ENCODE measurements at regions not wholly inside any gene's neighbourhood (a gene's known extent, or its start where the extent isn't known, plus 50 kb on each side); places are given as distances from the start of the nearest gene placed in this dataset.
"Not testable (repeated sequence)": the region's sequence is repeated elsewhere in the genome, so short reads cannot be mapped to it uniquely, and the experiment has no call there.

- H3K27ac Mint-ChIP-seq, H3K27me3 Mint-ChIP-seq: not testable (repeated sequence)
These were observed 182.3 kb upstream of the NECTIN3 start for GRCh38 chr3:110889376-110889699.

DNA sequence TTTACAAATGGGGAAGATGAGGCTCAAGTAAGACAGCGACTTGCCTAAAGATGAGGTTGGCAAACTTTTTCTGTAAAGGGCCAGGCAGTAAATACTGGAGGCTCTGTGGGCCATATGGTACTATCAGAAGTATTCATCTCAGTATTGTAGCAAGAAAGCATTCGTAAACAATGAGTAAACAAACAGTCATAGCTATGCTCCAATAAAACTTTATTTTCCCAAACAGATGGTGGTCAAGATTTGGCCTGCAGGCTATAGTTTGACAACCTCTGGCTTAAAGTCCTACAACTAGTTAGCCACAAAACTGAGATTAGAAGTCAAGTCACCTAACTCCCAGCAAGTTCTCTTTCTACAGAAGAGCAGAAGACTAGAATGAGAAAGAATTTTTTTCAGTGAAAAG lies 177.0 kb upstream of the NECTIN3 start:
- H3K36me3 Mint-ChIP-seq, result no peaks in the 10 kb centered on the region
- no peak overlapping the region for H3K27ac Mint-ChIP-seq
- no peak for ATAC-seq
- no peaks in the 10 kb centered on the region for H3K4me1 Mint-ChIP-seq (ENCODE audit: low read depth in 2 of 2)
- peaks cover 9% of the 10 kb centered on the region for H3K9me3 Mint-ChIP-seq
- no peaks in the 10 kb centered on the region for H3K27me3 Mint-ChIP-seq
- H3K4me3 Mint-ChIP-seq, result no peak overlapping the region
- DNase-seq (ENCODE audit: low spot score), result no peak

More at GRCh38 chr3:110889376-110889699, 182.3 kb upstream of the NECTIN3 start:
- not testable (repeated sequence) for ATAC-seq; H3K9me3 Mint-ChIP-seq; DNase-seq (ENCODE audit: low spot score); H3K4me3 Mint-ChIP-seq; H3K4me1 Mint-ChIP-seq (ENCODE audit: low read depth in 2 of 2); H3K36me3 Mint-ChIP-seq

DNA sequence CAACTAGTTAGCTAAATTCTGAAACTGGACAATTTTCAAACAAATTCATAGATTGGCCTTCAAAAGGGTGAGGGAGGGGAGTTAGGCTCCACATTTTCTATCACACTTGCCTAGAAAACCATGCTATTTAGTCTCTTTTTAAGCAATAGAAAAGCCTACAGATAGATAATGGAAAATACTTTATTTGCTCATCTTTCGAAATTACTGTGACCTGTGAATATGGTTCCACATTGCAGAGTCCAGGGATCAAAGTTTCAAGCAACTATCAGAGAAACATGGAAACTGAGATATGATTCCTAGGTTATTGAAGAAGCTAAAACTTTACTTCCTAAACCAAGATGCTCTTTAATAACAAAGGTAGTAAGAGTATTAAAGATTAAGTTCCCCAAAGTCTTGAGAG lies 176.6 kb upstream of the NECTIN3 start:
- peaks cover 9% of the 10 kb centered on the region for H3K9me3 Mint-ChIP-seq
- H3K27me3 Mint-ChIP-seq, result no peaks in the 10 kb centered on the region
- H3K27ac Mint-ChIP-seq, result no peak overlapping the region
- ATAC-seq, result no peak
- no peak for DNase-seq (ENCODE audit: low spot score)
- H3K36me3 Mint-ChIP-seq, result no peaks in the 10 kb centered on the region
- no peaks in the 10 kb centered on the region for H3K4me1 Mint-ChIP-seq (ENCODE audit: low read depth in 2 of 2)
- H3K4me3 Mint-ChIP-seq, result no peak overlapping the region

DNA sequence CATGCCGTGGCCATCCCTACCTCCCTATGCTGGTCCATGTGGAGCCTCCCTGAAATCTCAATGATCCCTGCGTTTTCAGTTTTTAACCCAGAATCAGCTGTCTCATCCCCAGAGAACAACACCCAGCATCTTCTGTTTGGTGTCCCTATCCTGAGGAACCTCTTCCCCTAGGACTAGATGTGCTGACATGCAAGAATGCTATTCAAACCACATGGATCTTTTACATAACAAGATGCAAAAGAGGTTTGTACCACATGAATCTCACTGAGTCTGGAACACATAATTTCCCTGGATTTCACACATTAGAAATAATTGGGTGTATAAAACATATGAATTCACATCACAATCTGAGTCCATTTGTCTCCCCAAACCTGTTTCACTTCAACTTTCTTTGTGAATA lies 174.6 kb upstream of the NECTIN3 start:
- Mint-ChIP-seq H3K9me3 (peaks cover 6% of the 10 kb centered on the region), H3K27me3 (no peaks in the 10 kb centered on the region), H3K27ac (no peak overlapping the region), H3K36me3 (no peaks in the 10 kb centered on the region), H3K4me3 (no peak overlapping the region), H3K4me1 (ENCODE audit: low read depth in 2 of 2) (no peaks in the 10 kb centered on the region)
- no peak for DNase-seq (ENCODE audit: low spot score)
- no peak for ATAC-seq

- H3K27ac Mint-ChIP-seq, result no peak overlapping the region
- H3K4me1 Mint-ChIP-seq (ENCODE audit: low read depth in 2 of 2), result no peaks in the 10 kb centered on the region
- no peak for DNase-seq (ENCODE audit: low spot score)
- H3K27me3 Mint-ChIP-seq, result no peaks in the 10 kb centered on the region
- no peak overlapping the region for H3K4me3 Mint-ChIP-seq
- H3K9me3 Mint-ChIP-seq, result peaks cover 6% of the 10 kb centered on the region
- no peaks in the 10 kb centered on the region for H3K36me3 Mint-ChIP-seq
- no peak for ATAC-seq
These were observed 171.0 kb upstream of the NECTIN3 start for GRCh38 chr3:110900576-110900975.

- ATAC-seq, result no peak
- no peak for DNase-seq (ENCODE audit: low spot score)
- Mint-ChIP-seq H3K4me1 (ENCODE audit: low read depth in 2 of 2) (no peaks in the 10 kb centered on the region), H3K36me3 (no peaks in the 10 kb centered on the region), H3K9me3 (peaks cover 6% of the 10 kb centered on the region), H3K4me3 (no peak overlapping the region), H3K27ac (no peak overlapping the region), H3K27me3 (no peaks in the 10 kb centered on the region)
These were observed 170.1 kb upstream of the NECTIN3 start for GRCh38 chr3:110901536-110901935.

DNA sequence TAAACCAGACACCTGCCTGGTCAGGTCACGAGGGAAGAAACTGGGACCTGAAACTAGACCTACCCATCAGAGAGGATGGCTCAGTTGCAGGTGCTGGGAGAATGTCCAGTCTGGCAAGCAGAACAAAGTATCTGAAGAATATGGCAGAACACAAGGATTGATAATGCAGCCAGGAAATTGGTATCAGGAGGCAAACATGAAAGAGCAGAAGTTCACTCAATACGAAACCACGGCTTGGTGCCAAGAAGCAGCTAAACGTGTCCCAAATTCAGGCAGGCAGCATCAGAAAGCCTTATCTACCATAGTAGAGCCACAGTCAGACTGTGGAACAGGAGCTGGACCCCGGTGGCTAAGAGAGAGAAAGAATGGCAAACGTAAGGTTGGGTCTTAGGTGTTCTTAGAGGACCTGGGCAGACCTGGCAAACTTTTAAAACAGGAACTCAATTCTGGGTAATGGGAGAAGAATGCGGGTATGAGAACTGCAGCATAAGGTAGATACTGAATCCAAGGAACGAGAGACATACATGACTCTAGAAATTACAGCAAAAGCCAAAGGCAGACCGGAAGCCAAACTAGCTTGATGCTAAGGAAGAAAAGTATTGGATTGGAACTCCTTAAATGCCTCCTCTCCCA lies 169.0 kb upstream of the NECTIN3 start:
- H3K27me3 Mint-ChIP-seq, result no peaks in the 10 kb centered on the region
- peaks cover 5% of the 10 kb centered on the region for H3K9me3 Mint-ChIP-seq
- H3K36me3 Mint-ChIP-seq, result no peaks in the 10 kb centered on the region
- no peak for ATAC-seq
- H3K4me3 Mint-ChIP-seq, result no peak overlapping the region
- H3K4me1 Mint-ChIP-seq (ENCODE audit: low read depth in 2 of 2), result no peaks in the 10 kb centered on the region
- H3K27ac Mint-ChIP-seq, result no peak overlapping the region
- DNase-seq (ENCODE audit: low spot score), result no peak

DNA sequence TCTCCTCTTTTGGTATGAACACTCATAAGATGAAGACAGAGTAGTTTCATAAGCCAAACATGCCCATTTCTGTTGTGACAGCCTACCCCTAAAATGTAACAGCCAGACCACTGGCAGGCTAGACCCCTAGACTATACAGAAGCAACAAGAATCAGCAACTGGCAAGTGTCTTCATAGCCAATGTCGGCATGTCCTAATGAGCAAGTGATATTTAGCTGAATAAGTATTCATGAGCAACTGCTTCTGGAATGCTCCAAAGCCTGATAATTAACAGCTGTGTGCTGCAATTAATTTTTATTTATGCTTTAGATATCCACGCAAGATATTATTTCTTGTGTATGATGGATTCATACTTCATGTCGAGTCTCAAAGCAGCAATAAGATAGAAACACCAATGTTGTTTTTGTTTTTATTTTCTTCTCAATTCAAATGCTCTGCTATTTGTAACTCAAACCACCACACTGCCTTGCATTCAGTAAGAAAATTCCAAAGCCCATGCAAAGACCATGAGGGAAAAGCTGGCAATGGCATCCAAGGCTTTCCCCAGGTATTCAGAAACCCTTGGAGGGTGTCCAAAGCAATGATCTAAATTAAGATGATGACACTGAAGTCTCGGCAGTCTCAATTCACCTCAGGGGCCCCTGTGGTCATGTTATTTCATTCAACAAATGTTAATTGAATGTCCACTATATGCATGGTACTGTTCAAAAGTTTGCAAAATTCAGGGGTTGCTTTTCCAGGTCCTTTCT lies 167.7 kb upstream of the NECTIN3 start:
- H3K36me3 Mint-ChIP-seq, result no peaks in the 10 kb centered on the region
- no peak overlapping the region for H3K27ac Mint-ChIP-seq
- no peaks in the 10 kb centered on the region for H3K4me1 Mint-ChIP-seq (ENCODE audit: low read depth in 2 of 2)
- no peak overlapping the region for H3K4me3 Mint-ChIP-seq
- DNase-seq (ENCODE audit: low spot score), result no peak
- no peak for ATAC-seq
- peaks cover under 1% of the 10 kb centered on the region for H3K9me3 Mint-ChIP-seq
- H3K27me3 Mint-ChIP-seq, result no peaks in the 10 kb centered on the region

DNA sequence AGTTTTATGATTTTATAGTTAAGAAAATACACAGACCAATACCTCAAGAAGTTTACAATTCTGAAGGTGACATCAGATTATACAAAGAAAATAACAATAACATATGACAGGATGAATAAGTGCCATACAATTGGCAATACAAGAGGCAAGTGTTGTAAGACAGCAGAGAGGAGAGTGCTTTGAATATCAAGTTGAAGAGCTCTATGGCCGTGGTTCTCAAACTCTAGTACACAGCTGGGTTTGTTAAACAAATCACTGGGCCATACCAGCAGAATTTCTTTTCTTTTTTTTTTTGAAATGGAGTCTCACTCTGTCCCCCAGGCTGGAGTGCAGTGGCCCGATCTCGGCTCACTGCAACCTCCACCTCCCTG lies 167.1 kb upstream of the NECTIN3 start:
- Mint-ChIP-seq H3K9me3 (no peaks in the 10 kb centered on the region), H3K4me1 (ENCODE audit: low read depth in 2 of 2) (no peaks in the 10 kb centered on the region), H3K27ac (no peak overlapping the region), H3K36me3 (no peaks in the 10 kb centered on the region), H3K4me3 (no peak overlapping the region), H3K27me3 (no peaks in the 10 kb centered on the region)
- DNase-seq (ENCODE audit: low spot score) (no peak), ATAC-seq (no peak)

GRCh38 chr3:110905121-110905520 lies 166.5 kb upstream of the NECTIN3 start:
- Mint-ChIP-seq H3K27me3 (no peaks in the 10 kb centered on the region), H3K27ac (no peak overlapping the region), H3K36me3 (no peaks in the 10 kb centered on the region), H3K9me3 (no peaks in the 10 kb centered on the region), H3K4me1 (ENCODE audit: low read depth in 2 of 2) (no peaks in the 10 kb centered on the region), H3K4me3 (no peak overlapping the region)
- DNase-seq (ENCODE audit: low spot score) (no peak), ATAC-seq (no peak)

DNA sequence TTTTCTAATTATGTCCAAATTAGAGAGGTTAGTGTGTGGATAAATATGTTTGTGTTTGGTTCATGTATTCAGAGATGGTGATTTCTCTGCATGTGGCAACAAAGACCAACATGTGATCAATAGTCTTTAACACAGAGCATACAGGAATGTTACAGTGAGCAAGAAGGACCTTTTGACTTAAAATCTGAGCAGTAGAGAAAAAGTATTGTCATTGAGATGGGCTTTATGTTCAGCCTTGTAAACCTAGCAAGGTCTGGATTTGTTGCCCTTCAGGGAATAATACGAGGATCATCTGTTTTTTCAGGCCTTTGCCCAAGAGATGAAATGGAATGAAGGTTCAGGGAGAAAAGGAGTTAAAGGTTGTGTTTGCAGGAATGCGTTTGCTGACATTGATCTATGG lies 161.8 kb upstream of the NECTIN3 start:
- H3K9me3 Mint-ChIP-seq, result no peaks in the 10 kb centered on the region
- DNase-seq (ENCODE audit: low spot score), result no peak

GRCh38 chr3:110910346-110910955 lies 161.2 kb upstream of the NECTIN3 start:
- Mint-ChIP-seq H3K9me3 (no peaks in the 10 kb centered on the region), H3K27ac (no peak overlapping the region), H3K4me3 (no peak overlapping the region), H3K27me3 (no peaks in the 10 kb centered on the region), H3K4me1 (ENCODE audit: low read depth in 2 of 2) (no peaks in the 10 kb centered on the region), H3K36me3 (no peaks in the 10 kb centered on the region)
- DNase-seq (ENCODE audit: low spot score) (no peak), ATAC-seq (no peak)

More for the DNA sequence above, 161.8 kb upstream of the NECTIN3 start:
- ATAC-seq, result no peak
- no peak overlapping the region for H3K4me3 Mint-ChIP-seq
- no peaks in the 10 kb centered on the region for H3K27me3 Mint-ChIP-seq
- H3K4me1 Mint-ChIP-seq (ENCODE audit: low read depth in 2 of 2), result no peaks in the 10 kb centered on the region
- no peaks in the 10 kb centered on the region for H3K36me3 Mint-ChIP-seq
- no peak overlapping the region for H3K27ac Mint-ChIP-seq

GRCh38 chr3:110918963-110919362 lies 152.7 kb upstream of the NECTIN3 start:
- H3K4me3 Mint-ChIP-seq, result no peak overlapping the region
- no peaks in the 10 kb centered on the region for H3K4me1 Mint-ChIP-seq (ENCODE audit: low read depth in 2 of 2)
- ATAC-seq, result no peak
- peaks cover 5% of the 10 kb centered on the region for H3K9me3 Mint-ChIP-seq
- no peak for DNase-seq (ENCODE audit: low spot score)
- no peaks in the 10 kb centered on the region for H3K36me3 Mint-ChIP-seq
- no peak overlapping the region for H3K27ac Mint-ChIP-seq
- H3K27me3 Mint-ChIP-seq, result no peaks in the 10 kb centered on the region

- no peaks in the 10 kb centered on the region for H3K9me3 Mint-ChIP-seq
- H3K36me3 Mint-ChIP-seq, result no peaks in the 10 kb centered on the region
- no peak overlapping the region for H3K27ac Mint-ChIP-seq
- no peaks in the 10 kb centered on the region for H3K4me1 Mint-ChIP-seq (ENCODE audit: low read depth in 2 of 2)
- DNase-seq (ENCODE audit: low spot score), result no peak
- no peak for ATAC-seq
- H3K27me3 Mint-ChIP-seq, result peaks cover 3 to 20% of the 10 kb centered on the region in 2 donors
- H3K4me3 Mint-ChIP-seq, result no peak overlapping the region
These were observed 145.8 kb upstream of the NECTIN3 start for GRCh38 chr3:110925798-110926197.
